ENCODE measurements at regions not wholly inside any gene's neighbourhood (a gene's known extent, or its start where the extent isn't known, plus 50 kb on each side); places are given as distances from the start of the nearest gene placed in this dataset.

DNA sequence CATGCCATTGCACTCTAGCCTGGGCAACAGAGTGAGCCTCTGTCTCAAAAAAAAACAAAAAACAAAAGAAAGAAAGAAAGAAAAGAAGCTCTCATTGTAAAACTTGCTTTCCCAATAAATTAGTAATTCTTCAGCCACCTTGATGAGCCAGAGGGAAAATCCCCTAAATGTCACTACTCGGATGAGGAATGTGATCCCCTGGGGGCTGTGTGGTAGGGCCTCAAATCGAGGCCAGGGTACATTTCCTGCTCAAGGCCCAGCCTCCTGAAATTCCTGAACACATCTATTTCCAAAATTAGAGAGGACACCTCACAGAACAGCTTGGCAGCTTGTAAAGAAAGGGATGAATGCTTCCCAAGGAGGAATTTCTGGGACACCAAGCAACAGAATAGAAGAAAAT, 147.1 kb upstream of the SESN3 start:
- H3K9me3 ChIP-seq (ENCODE audit: control extremely low read depth in 1 of 3, control insufficient read depth in 2 of 3, insufficient read depth in 1 of 3, low read length in 2 of 3) = no peaks in the 10 kb centered on the region
- H3K9ac ChIP-seq (ENCODE audit: low read length) = no peak overlapping the region
- no peak for ATAC-seq (ENCODE audit: low read depth)
- WGBS (ENCODE audit: insufficient coverage) = no CpG with 5 or more reads among the region's 2 CpGs
- no peak overlapping the region for H2AFZ ChIP-seq (ENCODE audit: insufficient read depth, low read depth, low read length, poor library complexity, severe bottlenecking)
- H3K4me3 ChIP-seq (ENCODE audit: control extremely low read depth in 1 of 5, extremely low read depth in 1 of 5, insufficient read depth in 1 of 5, low read depth in 2 of 5, low read length in 4 of 5) = no peak overlapping the region
- no peaks in the 10 kb centered on the region for H3K27me3 ChIP-seq (replicated peaks in 1 of 4; ENCODE audit: control extremely low read depth in 1 of 4, control insufficient read depth in 3 of 4, insufficient read depth in 4 of 4, low read length in 3 of 4)
- Mint-ChIP-seq H3K27ac (no peak overlapping the region), H3K9me3 (ENCODE audit: insufficient read depth) (no peaks in the 10 kb centered on the region), H3K4me3 (no peak overlapping the region), H3K27me3 (peaks cover 4% of the 10 kb centered on the region), H3K4me1 (peaks cover 3% of the 10 kb centered on the region)
- no peak overlapping the region for H3K4me2 ChIP-seq (replicated peaks; ENCODE audit: low read depth, low read length, poor library complexity, severe bottlenecking)
- ChIA-PET CTCF (no interaction called here), POLR2A (no interaction called here)
- intact Hi-C loops (cut with micrococcal nuclease) = no loop called here
- no peak overlapping the region for H3K27ac ChIP-seq (ENCODE audit: low read length in 2 of 2)
- H3K36me3 ChIP-seq (replicated peaks in 1 of 2; ENCODE audit: control extremely low read depth in 1 of 2, control insufficient read depth in 1 of 2, extremely low read depth in 1 of 2, insufficient read depth in 2 of 2, low read length in 1 of 2) = no peaks in the 10 kb centered on the region
- H4K20me1 ChIP-seq (ENCODE audit: control insufficient read depth, insufficient read depth, low read length, poor library complexity, severe bottlenecking) = no peaks in the 10 kb centered on the region
- no peak for DNase-seq
- H3K79me2 ChIP-seq (ENCODE audit: control insufficient read depth, insufficient read depth, low read length) = no peaks in the 10 kb centered on the region
- H3K4me1 ChIP-seq (ENCODE audit: control insufficient read depth in 2 of 2, insufficient read depth in 2 of 2, low read length in 2 of 2) = no peaks in the 10 kb centered on the region
- TF ChIP-seq EZH2 (IDR thresholded peaks at IDR 0.05; ENCODE audit: borderline replicate concordance, insufficient read depth, low read depth, low read length, poor library complexity, severe bottlenecking) = no peak
- TF ChIP-seq, protein P1, sequence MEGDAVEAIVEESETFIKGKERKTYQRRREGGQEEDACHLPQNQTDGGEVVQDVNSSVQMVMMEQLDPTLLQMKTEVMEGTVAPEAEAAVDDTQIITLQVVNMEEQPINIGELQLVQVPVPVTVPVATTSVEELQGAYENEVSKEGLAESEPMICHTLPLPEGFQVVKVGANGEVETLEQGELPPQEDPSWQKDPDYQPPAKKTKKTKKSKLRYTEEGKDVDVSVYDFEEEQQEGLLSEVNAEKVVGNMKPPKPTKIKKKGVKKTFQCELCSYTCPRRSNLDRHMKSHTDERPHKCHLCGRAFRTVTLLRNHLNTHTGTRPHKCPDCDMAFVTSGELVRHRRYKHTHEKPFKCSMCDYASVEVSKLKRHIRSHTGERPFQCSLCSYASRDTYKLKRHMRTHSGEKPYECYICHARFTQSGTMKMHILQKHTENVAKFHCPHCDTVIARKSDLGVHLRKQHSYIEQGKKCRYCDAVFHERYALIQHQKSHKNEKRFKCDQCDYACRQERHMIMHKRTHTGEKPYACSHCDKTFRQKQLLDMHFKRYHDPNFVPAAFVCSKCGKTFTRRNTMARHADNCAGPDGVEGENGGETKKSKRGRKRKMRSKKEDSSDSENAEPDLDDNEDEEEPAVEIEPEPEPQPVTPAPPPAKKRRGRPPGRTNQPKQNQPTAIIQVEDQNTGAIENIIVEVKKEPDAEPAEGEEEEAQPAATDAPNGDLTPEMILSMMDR (IDR thresholded peaks at IDR 0.05) = no peak

DNA sequence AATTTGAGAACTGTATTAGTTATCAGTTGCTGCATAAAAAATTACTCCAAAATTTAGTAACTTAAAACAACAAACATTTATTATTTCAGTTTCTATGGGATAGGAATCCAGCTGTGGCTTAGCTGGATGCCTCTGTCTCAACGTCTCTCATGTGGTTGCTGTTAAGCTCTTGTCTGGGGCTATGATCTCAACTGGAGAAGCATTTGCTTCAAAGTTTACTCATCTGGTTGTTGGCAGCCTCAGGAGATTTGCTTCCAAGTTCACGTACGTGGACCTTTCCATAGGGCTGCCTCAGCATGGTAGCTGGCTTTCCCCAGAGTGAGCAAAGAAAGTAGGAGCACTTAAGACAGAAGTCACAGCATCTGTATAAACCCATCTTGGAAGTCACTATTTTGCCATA, 144.9 kb upstream of the SESN3 start:
- Histone ChIP-seq H3K4me3 (ENCODE audit: control extremely low read depth in 1 of 5, extremely low read depth in 1 of 5, insufficient read depth in 1 of 5, low read depth in 2 of 5, low read length in 4 of 5) (no peak overlapping the region), H3K4me1 (ENCODE audit: control insufficient read depth in 2 of 2, insufficient read depth in 2 of 2, low read length in 2 of 2) (no peaks in the 10 kb centered on the region), H3K79me2 (ENCODE audit: control insufficient read depth, insufficient read depth, low read length) (no peaks in the 10 kb centered on the region), H3K36me3 (replicated peaks in 1 of 2; ENCODE audit: control extremely low read depth in 1 of 2, control insufficient read depth in 1 of 2, extremely low read depth in 1 of 2, insufficient read depth in 2 of 2, low read length in 1 of 2) (no peaks in the 10 kb centered on the region), H3K9me3 (ENCODE audit: control extremely low read depth in 1 of 3, control insufficient read depth in 2 of 3, insufficient read depth in 1 of 3, low read length in 2 of 3) (no peaks in the 10 kb centered on the region), H2AFZ (ENCODE audit: insufficient read depth, low read depth, low read length, poor library complexity, severe bottlenecking) (no peak overlapping the region), H3K27me3 (replicated peaks in 1 of 4; ENCODE audit: control extremely low read depth in 1 of 4, control insufficient read depth in 3 of 4, insufficient read depth in 4 of 4, low read length in 3 of 4) (no peaks in the 10 kb centered on the region), H3K27ac (ENCODE audit: low read length in 2 of 2) (no peak overlapping the region), H4K20me1 (ENCODE audit: control insufficient read depth, insufficient read depth, low read length, poor library complexity, severe bottlenecking) (no peaks in the 10 kb centered on the region), H3K4me2 (replicated peaks; ENCODE audit: low read depth, low read length, poor library complexity, severe bottlenecking) (no peak overlapping the region), H3K9ac (ENCODE audit: low read length) (no peak overlapping the region)
- Mint-ChIP-seq H3K4me3 (no peak overlapping the region), H3K27me3 (peaks cover 4% of the 10 kb centered on the region), H3K9me3 (ENCODE audit: insufficient read depth) (no peaks in the 10 kb centered on the region), H3K27ac (no peak overlapping the region), H3K4me1 (peaks cover 6% of the 10 kb centered on the region)
- DNase-seq (no peak), ATAC-seq (ENCODE audit: low read depth) (no peak)
- 100% methylated on average over 3 of the region's 3 CpGs for WGBS (ENCODE audit: insufficient coverage)
- no peak for TF ChIP-seq EZH2 (IDR thresholded peaks at IDR 0.05; ENCODE audit: borderline replicate concordance, insufficient read depth, low read depth, low read length, poor library complexity, severe bottlenecking)
- TF ChIP-seq, protein P1 (IDR thresholded peaks at IDR 0.05) = no peak
- intact Hi-C loops (cut with micrococcal nuclease) = no loop called here
- ChIA-PET POLR2A (no interaction called here), CTCF (interaction anchor here (1.0 kb wide), 1 partner anchor 389 kb away, joined by 3 read pairs; no protein-coding TSS in a partner anchor)

Data from B cell (primary cell).